GM12865 (cell line): ENCODE measurements at regions not wholly inside any gene's neighbourhood (a gene's known extent, or its start where the extent isn't known, plus 50 kb on each side); places are given as distances from the start of the nearest gene placed in this dataset.
"Not testable (repeated sequence)": the region's sequence is repeated elsewhere in the genome, so short reads cannot be mapped to it uniquely, and the experiment has no call there.

ENCODE experiments used
- DNase-seq: peaks from one replicate; pipeline ENCODE4 v3.0.0; 2010; ENCODE audit warnings: low read depth
- H3K4me3 ChIP-seq: 2 replicates; pipeline ENCODE4 v1.5.1; 2011; ENCODE audit warnings: mild to moderate bottlenecking, low read depth, low read length, control low read depth
- TF ChIP-seq, protein P1 (sequence below): IDR thresholded peaks from 2 replicates; pipeline ENCODE4 v1.5.1; 2011; ENCODE audit warnings: low read length, control low read depth, low read depth, inconsistent platforms; ENCODE audit not compliant: insufficient read depth; ENCODE audit errors: missing control alignments

DNA sequence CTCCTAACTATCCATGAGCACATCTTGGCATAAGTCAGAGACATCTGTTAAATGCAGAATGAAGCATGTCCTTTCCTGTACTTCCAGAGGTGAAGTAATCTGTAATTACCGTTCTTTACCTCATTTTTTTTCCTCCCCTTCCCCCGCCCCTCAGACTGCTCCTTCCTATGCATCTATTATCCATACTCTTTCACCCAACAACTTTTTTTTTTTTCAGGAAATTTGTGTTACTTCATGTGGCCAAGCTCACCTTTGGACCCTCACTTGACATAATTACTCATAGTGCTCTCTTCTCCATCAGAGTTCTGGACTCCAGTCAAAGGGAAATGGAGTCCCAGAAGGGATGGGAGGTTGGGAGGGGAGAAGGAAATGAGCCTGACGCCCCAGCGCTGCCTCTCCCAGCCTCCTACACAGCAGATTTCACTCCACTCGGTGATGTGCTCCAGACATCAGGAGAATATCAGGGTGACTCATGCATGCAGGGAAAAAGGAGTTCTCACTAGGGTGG is 568.8 kb downstream of the STIM2 start:
- H3K4me3 ChIP-seq, result no peak overlapping the region
- no peak for DNase-seq
- TF ChIP-seq, protein P1, sequence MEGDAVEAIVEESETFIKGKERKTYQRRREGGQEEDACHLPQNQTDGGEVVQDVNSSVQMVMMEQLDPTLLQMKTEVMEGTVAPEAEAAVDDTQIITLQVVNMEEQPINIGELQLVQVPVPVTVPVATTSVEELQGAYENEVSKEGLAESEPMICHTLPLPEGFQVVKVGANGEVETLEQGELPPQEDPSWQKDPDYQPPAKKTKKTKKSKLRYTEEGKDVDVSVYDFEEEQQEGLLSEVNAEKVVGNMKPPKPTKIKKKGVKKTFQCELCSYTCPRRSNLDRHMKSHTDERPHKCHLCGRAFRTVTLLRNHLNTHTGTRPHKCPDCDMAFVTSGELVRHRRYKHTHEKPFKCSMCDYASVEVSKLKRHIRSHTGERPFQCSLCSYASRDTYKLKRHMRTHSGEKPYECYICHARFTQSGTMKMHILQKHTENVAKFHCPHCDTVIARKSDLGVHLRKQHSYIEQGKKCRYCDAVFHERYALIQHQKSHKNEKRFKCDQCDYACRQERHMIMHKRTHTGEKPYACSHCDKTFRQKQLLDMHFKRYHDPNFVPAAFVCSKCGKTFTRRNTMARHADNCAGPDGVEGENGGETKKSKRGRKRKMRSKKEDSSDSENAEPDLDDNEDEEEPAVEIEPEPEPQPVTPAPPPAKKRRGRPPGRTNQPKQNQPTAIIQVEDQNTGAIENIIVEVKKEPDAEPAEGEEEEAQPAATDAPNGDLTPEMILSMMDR, result no peak

- no peak for DNase-seq
- no peak overlapping the region for H3K4me3 ChIP-seq
- TF ChIP-seq, protein P1, result no peak
Measured at GRCh38 chr4:27442146-27442545, 581.5 kb downstream of the STIM2 start.

GRCh38 chr4:27442661-27443060 is 582.0 kb downstream of the STIM2 start:
- DNase-seq, H3K4me3 ChIP-seq: not testable (repeated sequence)

GRCh38 chr4:27463816-27464215 is 603.2 kb downstream of the STIM2 start:
- TF ChIP-seq, protein P1, result no peak
- DNase-seq, result no peak
- no peak overlapping the region for H3K4me3 ChIP-seq

DNA sequence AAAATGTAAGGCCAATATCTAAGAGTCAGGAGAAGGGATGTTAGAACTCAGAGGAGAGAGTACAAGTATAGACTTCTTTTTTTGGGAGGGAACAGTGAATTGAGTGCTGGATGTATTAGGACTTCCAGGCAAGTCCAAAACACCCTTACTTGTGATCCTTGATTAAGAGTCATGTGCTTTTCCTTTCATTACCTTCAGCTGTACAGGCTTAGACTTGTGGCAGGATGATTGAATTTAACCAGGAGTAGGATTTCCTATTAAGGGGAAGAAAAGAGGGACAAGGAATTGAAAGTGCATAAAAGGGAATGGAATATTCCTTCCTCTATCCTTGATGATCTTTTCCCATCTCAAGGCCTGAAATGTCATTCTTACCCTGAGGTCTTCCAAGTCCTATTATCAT is 606.7 kb downstream of the STIM2 start:
- TF ChIP-seq, protein P1, result no peak
- no peak overlapping the region for H3K4me3 ChIP-seq
- no peak for DNase-seq

DNA sequence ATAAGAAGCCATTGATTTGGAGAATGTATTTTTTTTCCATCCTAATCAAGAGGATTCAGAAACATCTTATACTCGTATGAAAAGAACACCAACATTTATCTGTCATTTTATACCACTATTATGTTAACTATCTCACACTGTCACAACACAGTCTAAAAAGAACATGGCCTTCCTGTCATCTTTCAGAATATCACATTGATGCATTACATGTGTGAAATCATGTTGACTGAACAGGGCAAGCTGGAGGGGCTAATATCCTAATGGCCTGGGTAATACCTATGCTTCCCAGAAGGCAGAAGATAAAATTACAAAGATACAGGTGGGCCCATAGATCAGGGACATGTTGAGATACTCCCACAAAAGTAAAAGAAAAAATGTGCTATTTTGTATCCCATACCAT is 611.7 kb downstream of the STIM2 start:
- TF ChIP-seq, protein P1, result no peak
- no peak for DNase-seq
- no peak overlapping the region for H3K4me3 ChIP-seq

DNA sequence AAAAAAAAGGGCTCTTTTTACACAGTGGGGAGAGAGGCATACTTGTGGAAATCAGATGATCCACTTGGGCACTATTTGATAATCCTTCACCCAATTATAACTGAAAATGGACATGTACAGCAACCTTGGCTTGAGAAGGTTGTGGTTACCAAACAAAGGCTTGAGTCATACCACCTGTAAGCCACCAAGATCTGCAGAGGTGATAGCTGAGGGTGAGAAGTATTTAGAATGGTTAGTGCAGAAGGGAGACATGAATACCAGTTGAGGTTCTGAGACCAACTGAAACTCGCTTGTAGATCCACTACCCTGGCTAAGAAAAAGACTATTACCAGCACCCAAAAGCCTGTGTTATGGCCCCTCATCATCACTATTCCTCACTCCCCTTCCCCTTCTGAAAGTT is 614.0 kb downstream of the STIM2 start:
- H3K4me3 ChIP-seq, result no peak overlapping the region
- TF ChIP-seq, protein P1, result no peak
- no peak for DNase-seq

DNA sequence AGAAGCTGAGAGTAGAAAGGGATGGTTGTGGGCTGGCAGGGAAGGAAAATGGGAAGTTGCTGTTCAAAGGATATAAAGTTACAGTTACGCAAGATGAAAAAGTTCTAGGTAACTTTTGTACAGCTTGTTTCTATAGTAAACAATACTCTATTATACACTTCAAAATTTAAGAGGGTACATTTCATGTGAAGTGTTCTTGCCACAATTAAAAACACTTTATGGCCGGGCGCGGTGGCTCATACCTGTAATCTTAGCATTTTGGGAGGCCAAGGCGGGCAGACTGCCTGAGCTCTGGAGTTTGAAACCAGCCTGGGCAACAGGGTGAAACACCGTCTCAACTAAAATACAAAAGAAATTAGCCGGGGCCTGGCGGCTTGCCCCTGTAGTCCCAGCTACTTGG is 623.6 kb downstream of the STIM2 start:
- DNase-seq, result no peak
- TF ChIP-seq, protein P1, result no peak
- H3K4me3 ChIP-seq, result no peak overlapping the region
